GM19025 (cell line): ENCODE measurements at regions not wholly inside any gene's neighbourhood (a gene's known extent, or its start where the extent isn't known, plus 50 kb on each side); places are given as distances from the start of the nearest gene placed in this dataset.

Source experiments
- ATAC-seq: cut with Tn5 transposase; IDR thresholded peaks from one replicate; pipeline ENCODE4 v1.9.1; 2021; ENCODE audit warnings: mild to moderate bottlenecking, low read depth, moderate library complexity; ENCODE audit not compliant: unreplicated experiment

GRCh38 chr2:139964721-139965440 is 1184.7 kb upstream of the NXPH2 start:
- no peak for ATAC-seq

GRCh38 chr2:139963863-139964355 is 1183.7 kb upstream of the NXPH2 start:
- ATAC-seq = no peak

- ATAC-seq = no peak
Observed at GRCh38 chr2:139949242-139949972, 1169.2 kb upstream of the NXPH2 start.

- no peak for ATAC-seq
Observed at GRCh38 chr2:139946690-139947089, 1166.5 kb upstream of the NXPH2 start.

- ATAC-seq = no peak
Observed at GRCh38 chr2:139940686-139941085, 1160.5 kb upstream of the NXPH2 start.

- no peak for ATAC-seq
Observed at GRCh38 chr2:139925903-139926302, 1145.7 kb upstream of the NXPH2 start.

GRCh38 chr2:139924070-139924469 is 1143.9 kb upstream of the NXPH2 start:
- no peak for ATAC-seq

- no peak for ATAC-seq
Observed at GRCh38 chr2:139918982-139919381, 1138.8 kb upstream of the NXPH2 start.

GRCh38 chr2:139917690-139918384 is 1137.6 kb upstream of the NXPH2 start:
- ATAC-seq = no peak

- no peak for ATAC-seq
Observed at GRCh38 chr2:139916822-139917221, 1136.6 kb upstream of the NXPH2 start.

- ATAC-seq = no peak
Observed at GRCh38 chr2:139911160-139911559, 1131.0 kb upstream of the NXPH2 start.

GRCh38 chr2:139909136-139909535 is 1128.9 kb upstream of the NXPH2 start:
- ATAC-seq = no peak

GRCh38 chr2:139905624-139906023 is 1125.4 kb upstream of the NXPH2 start:
- no peak for ATAC-seq

GRCh38 chr2:139891636-139892035 is 1111.4 kb upstream of the NXPH2 start:
- no peak for ATAC-seq

- no peak for ATAC-seq
Observed at GRCh38 chr2:139885921-139886498, 1105.8 kb upstream of the NXPH2 start.

GRCh38 chr2:139876964-139877363 is 1096.8 kb upstream of the NXPH2 start:
- no peak for ATAC-seq

- no peak for ATAC-seq
Observed at GRCh38 chr2:139876321-139876720, 1096.1 kb upstream of the NXPH2 start.

- no peak for ATAC-seq
Observed at GRCh38 chr2:139872503-139872902, 1092.3 kb upstream of the NXPH2 start.

GRCh38 chr2:139872032-139872431 is 1091.8 kb upstream of the NXPH2 start:
- no peak for ATAC-seq

GRCh38 chr2:139867601-139868226 is 1087.5 kb upstream of the NXPH2 start:
- ATAC-seq = no peak
